NCI-H1048 (cell line): ENCODE measurements at regions not wholly inside any gene's neighbourhood (a gene's known extent, or its start where the extent isn't known, plus 50 kb on each side); places are given as distances from the start of the nearest gene placed in this dataset.
"Not testable (repeated sequence)": the region's sequence is repeated elsewhere in the genome, so short reads cannot be mapped to it uniquely, and the experiment has no call there.

Experiments used
- DNase-seq: peaks from one replicate; lab custom pipeline; 2025; lab: John Stamatoyannopoulos, UW

GRCh38 chr9:12416716-12417115 is 276.5 kb upstream of the TYRP1 start:
- DNase-seq: no peak

DNA sequence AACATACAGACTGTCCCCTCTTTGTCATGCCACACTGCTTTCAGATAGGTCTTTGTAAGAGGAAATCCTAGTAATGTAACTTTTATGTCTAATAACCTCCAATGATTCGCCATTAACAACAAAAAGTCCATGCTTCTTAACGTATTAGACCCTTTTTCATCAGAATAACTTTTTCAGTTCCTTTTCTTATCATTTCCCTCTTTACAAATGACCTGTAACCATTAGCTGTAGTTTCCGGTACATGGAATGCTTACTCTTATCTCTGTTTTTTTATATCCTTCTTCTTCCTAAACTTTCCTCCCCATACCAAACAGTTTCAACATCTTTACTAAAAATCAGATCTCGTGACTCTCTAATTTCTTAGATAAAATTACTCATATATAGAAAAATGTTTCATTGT is 268.9 kb upstream of the TYRP1 start:
- no peak for DNase-seq

DNA sequence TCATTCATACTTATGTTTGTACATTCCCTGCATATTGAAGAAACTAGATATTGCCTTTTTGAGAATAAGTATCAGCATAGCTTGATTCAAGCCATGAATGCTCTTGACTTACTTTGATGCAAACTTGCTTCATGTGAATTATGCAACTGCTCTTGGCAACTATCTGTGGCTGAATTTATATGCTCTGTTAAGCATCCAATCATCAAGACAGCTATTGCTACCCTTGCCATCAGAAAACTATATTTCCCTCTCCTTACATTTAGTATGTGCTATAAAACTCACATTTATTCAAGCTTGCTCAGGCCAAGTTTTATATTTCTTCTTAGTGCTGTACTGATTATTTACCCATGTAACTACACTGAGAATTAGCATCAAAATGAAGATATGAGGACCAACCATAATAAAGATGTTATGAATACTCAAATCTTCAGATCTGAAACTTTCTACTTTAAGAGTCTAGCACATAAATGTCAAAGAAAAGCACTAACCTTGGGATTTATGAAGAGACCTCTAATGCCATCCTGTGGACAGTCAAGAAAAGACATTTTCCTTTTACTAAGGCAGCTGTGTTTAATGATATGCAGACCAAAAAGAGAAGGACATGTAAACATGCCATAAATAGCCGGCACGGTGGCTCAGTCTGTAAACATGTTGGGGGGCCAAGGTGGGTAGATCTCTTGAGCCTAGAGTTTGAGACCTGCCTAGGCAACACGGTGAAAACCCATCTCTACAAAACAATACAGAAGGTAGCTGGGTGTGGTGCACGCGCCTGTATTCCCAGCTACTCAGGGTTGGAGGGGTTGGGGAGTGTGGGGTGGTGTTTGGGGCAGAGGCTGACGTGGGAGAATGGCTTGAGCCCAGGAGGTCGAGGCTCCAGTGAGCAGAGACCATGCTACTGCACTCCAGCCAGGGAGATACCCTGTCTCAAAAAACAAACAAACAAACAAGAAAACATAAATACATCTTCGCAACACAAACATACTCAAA is 267.0 kb upstream of the TYRP1 start:
- no peak for DNase-seq

- no peak for DNase-seq
Measured at GRCh38 chr9:12439267-12439666, 253.9 kb upstream of the TYRP1 start.

DNA sequence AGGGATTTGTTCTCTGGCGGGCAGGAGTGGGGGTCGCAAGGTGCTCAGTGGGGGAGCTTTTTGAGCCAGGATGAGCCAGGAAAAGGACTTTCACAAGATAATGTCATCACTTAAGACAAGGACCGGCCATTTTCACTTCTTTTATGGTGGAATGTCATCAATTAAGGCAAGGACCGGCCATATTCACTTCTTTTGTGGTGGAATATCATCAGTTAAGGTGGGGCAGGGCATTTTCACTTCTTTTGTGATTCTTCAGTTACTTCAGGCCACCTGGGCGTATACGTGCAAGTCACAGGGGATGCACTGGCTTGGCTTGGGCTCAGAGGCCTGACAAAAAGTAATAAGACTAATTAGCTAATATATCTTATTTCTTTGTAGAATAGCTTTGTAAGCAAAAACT is 252.1 kb upstream of the TYRP1 start:
- not testable (repeated sequence) for DNase-seq

DNA sequence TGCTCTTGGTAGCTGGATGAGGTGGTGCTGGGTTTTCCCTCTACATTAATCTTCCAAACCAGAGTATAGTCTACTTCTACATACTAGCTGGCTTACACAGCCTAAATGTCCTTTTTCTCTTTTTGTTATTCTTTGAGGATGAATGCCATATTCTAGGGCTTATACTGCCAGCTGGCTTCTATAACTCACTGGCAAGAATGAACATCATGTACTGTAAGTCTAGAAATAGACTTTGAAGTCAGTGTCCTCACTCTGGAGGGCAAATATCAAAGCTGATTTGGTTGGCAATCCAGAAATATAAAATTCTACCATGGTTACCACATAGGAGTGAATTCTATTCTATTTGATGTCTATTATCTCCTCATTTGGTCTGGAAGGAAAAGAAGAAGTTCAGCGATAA is 251.7 kb upstream of the TYRP1 start:
- no peak for DNase-seq

GRCh38 chr9:12448246-12448645 is 244.9 kb upstream of the TYRP1 start:
- DNase-seq: no peak

- no peak for DNase-seq
Measured at GRCh38 chr9:12457237-12457636, 235.9 kb upstream of the TYRP1 start.

- no peak for DNase-seq
Measured at GRCh38 chr9:12461763-12462460, 231.3 kb upstream of the TYRP1 start.

GRCh38 chr9:12462861-12463260 is 230.3 kb upstream of the TYRP1 start:
- no peak for DNase-seq

- DNase-seq: no peak
Measured at GRCh38 chr9:12463641-12464040, 229.5 kb upstream of the TYRP1 start.

DNA sequence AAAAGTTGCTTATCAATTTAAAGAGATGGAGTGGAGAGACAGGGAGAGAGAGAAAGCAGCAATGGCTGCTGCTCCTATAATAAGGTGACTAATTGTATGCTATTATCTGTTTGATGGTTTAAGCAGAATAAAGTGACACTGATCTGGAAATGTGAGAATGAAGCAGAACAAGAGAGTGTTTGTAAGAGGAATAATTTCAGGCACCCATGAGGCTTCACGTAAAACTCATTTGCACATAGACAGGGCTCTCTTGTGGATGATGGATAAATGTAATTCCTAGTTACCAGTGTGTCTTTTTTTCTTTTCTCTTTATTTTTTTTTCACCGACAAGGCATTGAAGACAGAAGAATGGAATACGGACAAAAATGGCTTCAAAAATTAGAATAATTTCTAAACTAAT is 228.8 kb upstream of the TYRP1 start:
- DNase-seq: no peak

GRCh38 chr9:12464910-12465512 is 228.2 kb upstream of the TYRP1 start:
- DNase-seq: peak; percentile 10

DNA sequence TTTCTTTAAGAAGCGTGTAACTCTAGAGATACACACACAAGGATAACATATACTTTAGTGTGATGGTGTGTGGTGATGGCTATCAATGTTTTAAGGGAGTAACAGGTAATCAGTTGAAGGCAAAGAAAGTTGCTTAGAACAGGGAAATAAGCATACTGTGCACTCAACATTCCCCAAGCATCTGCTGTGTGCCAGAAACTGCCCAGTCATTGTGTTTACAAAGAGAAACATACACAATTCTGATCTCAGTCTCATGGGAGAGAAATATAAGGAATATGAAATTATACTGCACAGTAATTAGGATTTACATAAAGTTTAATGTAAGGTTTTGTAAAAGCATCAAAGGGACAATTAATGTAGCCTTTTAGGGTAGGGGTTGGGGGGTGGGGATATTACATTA is 224.1 kb upstream of the TYRP1 start:
- no peak for DNase-seq

GRCh38 chr9:12494411-12494810 is 198.8 kb upstream of the TYRP1 start:
- DNase-seq: no peak

DNA sequence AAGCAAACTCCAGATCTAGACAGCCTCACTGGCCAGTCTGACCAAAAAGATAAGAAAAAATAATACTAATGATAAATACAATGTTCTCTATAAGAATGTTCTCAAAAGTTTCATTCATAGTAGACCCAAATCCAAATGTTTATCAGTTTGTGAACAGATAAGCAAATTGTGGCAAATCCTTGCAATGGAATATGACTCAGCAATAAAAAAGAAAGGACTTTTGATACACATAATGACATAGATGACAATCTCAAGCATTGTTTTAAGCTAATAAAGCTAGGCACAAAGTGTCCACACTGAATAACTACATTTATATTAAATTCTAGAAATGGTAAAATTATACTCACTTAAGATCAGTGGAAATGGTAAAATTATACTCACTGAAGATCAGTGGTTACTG is 195.4 kb upstream of the TYRP1 start:
- no peak for DNase-seq

- no peak for DNase-seq
Measured at GRCh38 chr9:12502520-12502919, 190.7 kb upstream of the TYRP1 start.

GRCh38 chr9:12503606-12504122 is 189.5 kb upstream of the TYRP1 start:
- no peak for DNase-seq

GRCh38 chr9:12510551-12510950 is 182.6 kb upstream of the TYRP1 start:
- DNase-seq: no peak

DNA sequence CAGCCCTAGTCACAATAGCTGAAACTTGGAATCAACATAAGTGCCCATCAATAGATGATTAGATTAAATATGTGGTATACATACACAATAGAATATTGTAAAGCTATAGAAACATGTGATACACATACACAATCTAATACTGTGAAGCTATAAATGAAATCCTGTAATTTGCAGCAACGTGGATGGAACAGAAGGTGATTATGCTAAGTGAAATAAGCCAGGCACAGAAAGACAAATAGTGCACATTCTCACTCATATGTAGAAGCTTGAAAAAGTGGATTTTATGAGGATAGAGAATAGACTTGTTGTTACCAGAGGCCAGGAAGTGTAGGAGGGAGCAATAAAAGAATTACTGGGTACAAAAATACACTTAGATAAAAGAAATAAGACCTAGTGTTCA is 181.5 kb upstream of the TYRP1 start:
- DNase-seq: no peak

DNA sequence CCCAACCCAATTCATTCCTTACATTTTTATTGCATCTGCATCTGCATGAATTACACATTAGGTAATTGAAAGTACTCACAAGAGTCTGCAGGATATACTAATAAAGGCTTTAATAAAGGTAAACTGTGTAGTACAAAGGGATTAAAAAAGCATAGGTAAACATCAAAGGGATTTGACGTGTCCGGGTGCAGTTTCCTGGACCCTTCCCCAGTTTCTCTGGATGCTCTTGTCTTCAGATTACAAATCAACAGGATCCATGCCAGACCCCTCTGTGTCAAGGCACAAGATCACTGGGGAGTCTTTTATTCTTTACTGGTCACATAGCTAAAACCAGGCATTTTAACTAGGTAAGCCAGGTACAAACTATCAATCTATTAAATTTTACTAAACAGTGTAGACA is 177.2 kb upstream of the TYRP1 start:
- no peak for DNase-seq

DNA sequence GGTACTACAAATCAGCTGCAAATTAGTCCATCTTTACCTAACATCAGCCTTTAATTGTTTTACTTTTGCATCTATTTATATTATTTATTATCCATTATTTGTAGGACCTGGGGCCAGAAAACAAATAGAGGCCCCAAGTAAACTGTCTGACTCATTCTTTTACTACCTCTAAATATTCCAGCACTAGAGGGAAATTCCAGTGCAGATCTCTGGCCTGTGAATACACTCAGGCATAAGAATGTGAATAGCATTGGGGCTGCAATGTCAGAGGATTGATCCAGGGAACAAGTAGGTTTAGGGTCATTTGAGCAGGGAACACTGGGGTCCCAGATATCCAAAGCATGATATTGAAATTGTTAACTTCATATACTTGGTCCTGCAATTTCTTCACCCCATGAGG is 176.6 kb upstream of the TYRP1 start:
- no peak for DNase-seq
